TTC549 (cell line): ENCODE measurements at regions not wholly inside any gene's neighbourhood (a gene's known extent, or its start where the extent isn't known, plus 50 kb on each side); places are given as distances from the start of the nearest gene placed in this dataset.

Source experiments
- FAIRE-seq: peaks from 2 replicates; lab custom pipeline; 2012; peaks lifted over from hg19 to GRCh38; lab: Jason Lieb, UNC

DNA sequence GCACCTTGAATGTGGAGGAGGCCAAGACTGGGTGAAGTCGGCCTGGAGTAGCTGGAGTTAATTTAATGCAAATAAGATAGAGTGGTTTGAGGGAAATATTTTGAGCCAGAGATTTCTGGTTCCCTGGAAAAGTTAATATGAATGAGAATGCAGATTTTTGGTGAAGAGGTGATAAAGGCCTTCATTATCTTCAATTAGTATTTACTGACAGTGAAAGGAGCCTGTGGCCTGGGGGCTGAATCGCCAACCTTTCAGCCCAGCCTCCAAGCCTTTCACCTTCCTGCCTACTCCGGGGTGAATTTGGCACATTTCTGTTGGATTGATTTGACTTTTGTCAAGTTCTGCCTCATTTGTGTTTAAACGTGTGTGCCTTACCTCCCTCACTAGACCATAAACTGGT lies 147.8 kb downstream of the SOX2 start:
- no peak for FAIRE-seq

DNA sequence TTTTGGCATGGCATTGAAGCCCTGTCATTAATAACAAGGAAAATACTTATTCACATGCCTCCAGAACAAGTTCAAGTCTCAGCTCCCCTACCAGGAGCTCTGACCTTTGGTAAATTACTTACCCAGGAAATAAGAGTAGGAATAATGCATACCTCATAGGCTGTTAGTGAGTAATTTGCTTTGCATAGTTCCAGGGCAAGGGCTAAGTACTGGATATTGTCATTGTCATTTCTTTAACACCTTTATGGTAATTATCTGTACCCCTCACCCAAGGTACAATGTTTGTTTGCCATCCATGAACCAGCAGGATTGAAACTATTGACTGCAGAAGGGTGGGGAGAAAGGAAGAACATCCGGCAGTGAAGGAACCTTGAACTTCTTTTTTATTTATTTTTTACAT lies 148.5 kb downstream of the SOX2 start:
- no peak for FAIRE-seq

GRCh38 chr3:181862502-181862901 lies 150.8 kb downstream of the SOX2 start:
- FAIRE-seq = no peak

DNA sequence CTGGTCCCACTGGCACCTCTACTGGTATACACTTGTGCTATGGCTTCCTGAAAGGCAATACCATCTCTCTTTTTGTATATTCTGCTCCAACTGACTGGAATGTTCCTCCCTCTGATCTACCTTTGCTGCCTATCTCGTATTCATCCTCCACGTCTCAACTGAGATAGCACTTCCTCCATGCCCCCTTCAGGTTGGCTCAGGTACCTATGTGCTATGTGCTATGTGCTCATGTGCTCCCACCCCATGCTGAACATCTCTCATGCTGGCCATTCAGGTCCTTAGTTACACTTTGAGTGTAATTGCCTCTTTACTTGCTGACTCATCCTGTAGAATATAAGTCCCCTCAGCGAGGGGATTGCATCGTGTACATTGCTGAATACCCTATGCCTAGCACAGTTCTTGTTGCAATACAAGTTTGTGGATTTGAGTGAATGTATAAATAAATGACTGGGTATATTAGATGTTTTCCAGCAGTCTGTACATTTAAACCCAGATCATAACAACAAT lies 156.9 kb downstream of the SOX2 start:
- no peak for FAIRE-seq

DNA sequence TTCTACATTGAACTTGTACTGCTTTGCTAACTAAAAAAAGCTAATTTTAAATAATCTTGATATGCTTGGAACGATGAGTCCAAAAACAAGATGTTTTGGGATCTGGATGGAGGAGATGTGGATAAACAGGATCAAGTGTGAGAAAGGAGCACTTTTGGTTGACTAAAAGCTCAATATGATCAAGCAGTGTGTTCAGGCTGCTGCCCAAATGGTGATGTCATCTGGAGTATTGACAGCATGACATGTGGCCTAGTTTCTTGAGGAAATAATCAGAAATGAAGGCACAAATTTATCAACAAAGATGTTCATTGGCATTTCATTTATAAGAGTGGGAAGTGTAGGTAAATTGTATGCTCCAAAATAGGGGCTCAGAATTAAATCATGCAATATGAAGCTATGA lies 161.2 kb downstream of the SOX2 start:
- no peak for FAIRE-seq

- FAIRE-seq = no peak
Measured at GRCh38 chr3:181879926-181880325, 168.2 kb downstream of the SOX2 start.

- FAIRE-seq = no peak
Measured at GRCh38 chr3:181880331-181880730, 168.6 kb downstream of the SOX2 start.

DNA sequence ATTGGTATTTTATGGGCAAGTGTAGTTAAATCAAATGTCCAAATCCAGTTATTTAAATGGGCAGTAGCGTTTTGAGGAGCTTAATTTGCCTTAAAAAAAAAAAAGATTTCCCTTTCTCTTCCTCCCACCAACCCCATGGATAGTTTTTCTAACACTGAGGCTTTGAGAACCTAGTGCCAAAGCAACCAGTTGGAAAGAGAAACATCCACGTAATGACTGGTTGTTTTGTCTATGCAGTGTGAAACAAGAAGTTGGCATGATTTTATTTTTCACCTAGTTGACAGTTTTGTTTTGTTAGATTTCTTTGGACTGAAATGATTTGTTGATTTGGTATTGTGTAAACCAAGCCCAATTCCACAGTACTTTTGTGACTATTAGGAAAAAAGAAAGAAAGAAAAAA lies 170.0 kb downstream of the SOX2 start:
- FAIRE-seq = no peak

DNA sequence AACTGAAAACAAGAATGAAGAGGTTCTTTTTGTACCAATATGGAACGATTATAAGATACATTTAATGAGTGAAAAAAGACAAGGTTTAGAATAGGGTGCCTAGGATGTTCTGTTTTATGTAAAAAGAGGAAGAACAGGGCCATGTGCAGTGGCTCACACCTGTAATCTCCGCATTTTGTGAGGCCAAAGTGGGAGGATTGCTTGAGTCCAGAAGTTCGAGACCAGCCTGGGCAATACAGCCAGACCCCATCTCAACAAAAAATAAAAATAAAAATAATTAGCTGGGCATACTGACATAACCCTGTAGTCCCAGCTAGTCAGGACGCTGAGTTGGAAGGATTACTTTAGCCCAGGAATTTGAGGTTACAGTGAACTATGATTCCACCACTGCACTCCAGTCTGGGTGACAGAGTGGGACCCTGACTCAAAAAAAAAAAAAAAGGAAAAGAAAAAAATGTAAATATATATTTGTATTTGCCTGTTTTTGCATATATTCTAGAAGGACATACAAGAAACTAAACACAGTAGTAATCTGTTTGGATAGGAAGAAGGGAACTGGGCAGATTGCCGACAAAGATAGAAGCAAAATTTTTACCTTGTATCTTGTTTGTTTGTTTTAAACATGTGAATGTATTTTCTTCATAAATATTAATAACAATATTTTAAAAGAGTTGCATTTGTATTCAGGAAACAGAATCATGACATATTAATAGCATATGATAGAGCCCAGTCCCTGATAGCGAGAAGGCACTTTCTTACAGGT lies 174.3 kb downstream of the SOX2 start:
- FAIRE-seq = no peak

DNA sequence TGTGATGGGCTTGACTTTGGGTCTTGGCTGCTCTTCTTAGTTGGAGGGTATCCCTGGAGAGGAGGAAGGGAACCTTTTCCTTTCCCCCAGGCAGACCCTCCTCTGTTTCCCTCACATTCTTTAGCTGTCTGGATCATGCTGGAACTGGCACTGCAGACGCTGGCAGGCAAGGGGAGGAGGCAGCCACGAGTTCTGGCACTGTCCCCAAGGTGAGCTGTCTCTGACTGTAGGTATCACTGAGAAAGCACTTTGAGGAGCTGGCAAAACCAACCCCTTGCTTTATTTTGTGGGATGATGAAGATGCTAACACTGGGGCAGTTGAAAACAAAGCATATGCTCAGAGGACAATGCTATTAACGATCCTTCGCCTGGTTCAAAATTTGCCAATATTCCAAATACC lies 175.0 kb downstream of the SOX2 start:
- FAIRE-seq = no peak

DNA sequence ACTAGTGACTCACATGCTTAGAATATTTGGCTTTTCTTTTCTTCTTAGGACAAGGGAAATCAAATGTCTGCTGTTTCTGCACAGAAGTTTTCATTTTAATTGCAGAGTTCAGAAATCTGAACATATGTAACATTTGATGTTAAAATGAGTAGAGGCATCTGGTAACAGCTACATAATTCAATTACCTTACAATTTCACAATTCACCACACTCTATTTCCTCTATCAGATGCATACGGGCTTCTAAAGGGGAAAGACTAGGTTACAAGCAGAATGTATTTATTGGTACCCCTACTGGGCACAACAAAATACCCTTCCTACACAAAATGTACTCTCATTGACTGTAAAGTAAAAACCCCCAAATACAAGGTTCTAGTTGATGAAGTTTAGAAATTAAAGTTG lies 176.0 kb downstream of the SOX2 start:
- FAIRE-seq = no peak

DNA sequence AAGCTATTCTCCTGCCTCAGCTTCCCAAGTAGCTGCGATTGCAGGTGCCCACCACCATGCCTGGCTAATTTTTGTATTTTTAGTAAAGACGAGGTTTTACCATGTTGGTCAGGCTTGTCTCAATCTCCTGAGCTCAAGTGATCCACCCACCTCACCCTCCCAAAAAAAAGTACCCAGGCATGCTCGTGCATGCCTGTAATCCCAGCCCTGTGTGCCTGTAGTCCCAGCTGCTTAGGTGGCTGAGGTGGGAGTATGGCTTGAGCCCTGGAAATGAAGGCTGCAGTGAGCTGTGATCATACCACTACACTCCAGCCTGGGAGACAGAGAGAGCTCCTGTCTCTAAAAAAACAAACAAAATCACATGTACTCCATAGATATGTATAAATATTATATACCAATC lies 176.5 kb downstream of the SOX2 start:
- no peak for FAIRE-seq

- FAIRE-seq = no peak
Measured at GRCh38 chr3:181892848-181893247, 181.1 kb downstream of the SOX2 start.

GRCh38 chr3:181896605-181897004 lies 184.9 kb downstream of the SOX2 start:
- no peak for FAIRE-seq

DNA sequence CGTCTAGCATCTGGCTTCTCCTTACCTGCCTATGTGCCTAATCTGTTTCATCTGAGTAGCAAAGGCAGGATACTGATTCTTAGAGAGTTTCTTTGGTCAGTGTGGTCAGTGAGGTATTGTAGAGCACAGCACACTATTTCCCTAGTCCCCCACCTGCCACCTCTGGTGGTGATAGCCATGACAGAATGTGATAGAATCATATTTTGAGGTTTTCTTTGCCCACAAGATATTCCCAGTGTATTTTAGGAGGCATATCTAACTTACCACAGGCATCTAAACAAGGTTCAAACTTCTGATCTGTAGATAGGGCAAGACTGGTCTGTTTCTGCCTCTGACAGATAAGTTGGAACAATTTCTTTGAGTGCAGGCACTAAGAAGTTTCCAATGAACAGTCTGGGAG lies 188.0 kb downstream of the SOX2 start:
- FAIRE-seq = no peak

- no peak for FAIRE-seq
Measured at GRCh38 chr3:181901626-181902025, 189.9 kb downstream of the SOX2 start.

DNA sequence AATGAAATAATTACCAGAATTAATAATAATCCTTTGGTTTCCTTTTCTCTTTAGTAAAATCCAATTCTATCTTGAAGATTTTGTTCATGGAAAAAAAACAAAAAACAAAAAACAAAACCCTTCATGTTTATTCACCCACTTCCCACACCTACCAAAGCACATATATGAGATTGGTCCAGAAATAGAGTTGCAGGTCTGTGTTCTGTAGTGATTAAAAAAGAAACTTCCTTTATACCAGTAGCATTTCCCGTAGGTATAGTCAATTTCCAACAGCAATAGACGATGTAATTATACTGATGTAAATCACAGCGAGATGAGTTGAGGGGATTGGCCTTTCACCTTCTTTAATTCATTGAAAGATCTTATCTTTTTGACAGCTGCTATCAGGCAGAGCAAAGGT lies 194.6 kb downstream of the SOX2 start:
- FAIRE-seq = no peak

GRCh38 chr3:181909241-181909640 lies 197.5 kb downstream of the SOX2 start:
- no peak for FAIRE-seq

DNA sequence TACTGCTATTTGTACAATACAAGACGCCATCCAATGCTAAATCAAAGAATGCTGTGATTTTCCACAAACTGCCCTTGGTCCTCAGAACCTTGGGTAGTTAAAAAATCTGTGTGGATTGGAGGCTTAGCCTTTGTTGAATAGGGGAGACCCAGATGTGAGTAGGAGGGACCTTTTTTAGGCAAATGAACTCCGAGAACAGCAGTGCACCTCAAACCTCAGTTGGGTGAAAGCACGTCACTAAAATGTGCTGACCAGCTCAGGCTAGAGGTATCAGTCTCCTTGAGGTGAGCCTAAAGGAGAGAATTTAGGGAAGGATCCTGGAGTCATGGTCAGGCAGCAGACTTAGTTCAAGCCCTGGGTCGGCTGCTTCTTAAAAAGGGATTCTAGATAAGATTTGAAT lies 200.7 kb downstream of the SOX2 start:
- no peak for FAIRE-seq

GRCh38 chr3:181913254-181913653 lies 201.5 kb downstream of the SOX2 start:
- no peak for FAIRE-seq

- no peak for FAIRE-seq
Measured at GRCh38 chr3:181915551-181915950, 203.8 kb downstream of the SOX2 start.

DNA sequence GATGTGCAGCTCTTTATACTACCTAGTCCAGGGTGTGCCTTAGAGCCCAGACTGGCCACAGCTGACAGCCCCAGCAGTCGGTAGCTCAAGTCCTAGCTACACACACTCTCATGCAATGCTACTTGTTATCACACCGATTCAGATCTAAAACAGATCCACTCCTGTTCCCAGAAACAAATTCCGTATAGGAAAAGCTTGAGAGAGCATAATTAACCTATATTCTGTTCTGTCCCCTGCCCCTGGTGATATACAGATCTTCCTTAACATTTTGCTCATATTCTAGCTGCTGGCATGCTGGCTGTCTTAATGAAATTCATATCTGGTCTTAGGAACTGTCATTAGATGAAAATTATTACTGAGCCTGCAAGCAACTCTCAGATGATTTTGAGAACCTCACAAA lies 204.3 kb downstream of the SOX2 start:
- no peak for FAIRE-seq

GRCh38 chr3:181917027-181917426 lies 205.3 kb downstream of the SOX2 start:
- FAIRE-seq = no peak

DNA sequence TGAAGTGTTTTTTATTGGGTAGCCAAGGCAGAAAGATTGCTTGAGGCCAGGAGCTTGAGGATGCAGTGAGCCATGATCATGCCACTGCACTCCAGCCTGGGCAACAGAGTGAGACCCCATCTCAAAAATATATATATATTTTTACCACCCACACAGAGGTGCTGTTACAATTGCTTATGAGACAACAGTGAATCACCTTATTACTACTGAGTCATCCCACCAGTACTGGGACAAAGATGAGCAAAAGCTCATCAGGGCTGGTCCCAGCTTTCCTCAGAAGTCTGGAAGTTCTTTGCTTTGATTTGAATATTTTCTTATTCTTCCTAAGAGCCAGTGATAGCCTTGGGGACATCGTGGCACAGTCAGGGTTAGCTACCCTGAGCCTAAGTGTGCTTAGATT lies 207.7 kb downstream of the SOX2 start:
- FAIRE-seq = no peak

DNA sequence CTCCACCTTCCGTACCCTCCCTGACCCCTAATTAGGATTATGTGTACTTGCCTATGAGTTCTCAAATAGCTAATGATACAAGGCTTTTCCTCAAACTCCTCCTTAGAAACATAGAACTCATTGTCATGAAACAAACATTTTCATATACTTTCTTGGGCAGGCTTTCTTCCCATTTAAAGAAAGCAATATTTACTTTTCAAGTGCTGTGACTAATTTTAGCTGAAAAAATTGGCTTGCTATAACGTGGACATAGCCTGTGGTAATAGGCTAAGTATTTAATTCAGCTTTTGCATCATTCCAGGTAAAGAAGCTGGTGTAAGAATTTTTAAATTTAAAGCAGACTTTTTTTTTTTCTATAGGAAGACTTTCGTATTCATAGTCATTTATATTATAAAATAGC lies 208.7 kb downstream of the SOX2 start:
- FAIRE-seq = no peak
